ENCODE measurements at regions not wholly inside any gene's neighbourhood (a gene's known extent, or its start where the extent isn't known, plus 50 kb on each side); places are given as distances from the start of the nearest gene placed in this dataset.

DNA sequence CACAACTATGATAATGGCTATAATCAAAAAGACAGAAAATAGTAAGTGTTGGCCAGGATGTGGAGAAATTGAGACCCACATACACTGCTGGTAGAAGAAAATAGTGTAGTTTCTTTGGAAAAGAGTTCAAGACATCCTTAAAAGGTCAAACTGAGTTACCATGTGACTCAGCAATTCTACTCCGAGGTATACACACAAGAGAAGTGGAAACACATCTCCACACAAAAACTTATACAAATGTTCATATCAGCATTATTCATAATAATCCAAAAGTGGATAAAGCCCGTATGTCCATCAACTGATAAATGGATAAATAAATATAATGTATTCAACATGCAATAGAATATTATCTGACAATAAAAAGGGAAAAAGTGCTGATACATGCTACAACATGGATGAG, 532.2 kb downstream of the NR2F1-AS1 start:
- DNase-seq (ENCODE audit: extremely low read depth in 1 of 11, low read depth in 9 of 11, low spot score in 4 of 11): no peak

DNA sequence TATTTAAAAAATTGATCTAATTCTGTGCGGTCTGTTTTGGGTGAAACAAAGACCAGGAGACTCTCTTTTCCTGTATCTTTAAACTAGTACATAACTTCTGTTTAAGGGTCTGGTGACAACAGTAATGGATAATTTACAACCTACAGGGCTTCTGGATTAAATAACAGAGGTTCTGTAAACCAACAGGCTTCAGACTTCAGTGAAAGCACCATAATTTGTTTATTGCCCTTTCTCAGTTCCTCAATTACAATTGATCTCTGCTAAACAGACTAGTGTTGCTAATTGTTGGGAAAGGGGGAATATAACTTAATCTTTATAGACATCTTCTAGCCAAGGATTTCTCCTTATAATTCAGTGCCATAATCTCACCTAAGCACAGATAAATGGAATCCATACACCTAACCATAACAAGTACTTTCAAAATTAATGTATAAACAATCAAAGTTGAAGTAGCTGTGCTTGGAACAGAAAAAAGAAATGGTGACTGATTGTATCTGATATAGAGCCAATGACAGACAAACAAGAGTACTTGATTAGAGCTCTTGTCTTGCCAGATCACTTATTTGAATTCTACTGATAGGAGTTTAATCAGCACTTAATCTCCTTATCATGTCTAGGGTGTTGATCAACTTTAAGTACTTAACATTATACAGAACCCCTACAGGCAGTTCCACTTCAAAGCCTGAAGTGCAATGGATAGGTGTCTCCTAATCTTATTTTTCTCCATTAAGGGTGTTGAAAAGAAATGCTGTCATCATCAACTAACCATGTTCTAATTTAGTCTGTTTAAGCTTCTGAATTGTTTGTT, 536.0 kb downstream of the NR2F1-AS1 start:
- DNase-seq (ENCODE audit: extremely low read depth in 1 of 11, low read depth in 9 of 11, low spot score in 4 of 11): peak in 3 of 11 donors; percentile 15 to 28 (median 26)

DNA sequence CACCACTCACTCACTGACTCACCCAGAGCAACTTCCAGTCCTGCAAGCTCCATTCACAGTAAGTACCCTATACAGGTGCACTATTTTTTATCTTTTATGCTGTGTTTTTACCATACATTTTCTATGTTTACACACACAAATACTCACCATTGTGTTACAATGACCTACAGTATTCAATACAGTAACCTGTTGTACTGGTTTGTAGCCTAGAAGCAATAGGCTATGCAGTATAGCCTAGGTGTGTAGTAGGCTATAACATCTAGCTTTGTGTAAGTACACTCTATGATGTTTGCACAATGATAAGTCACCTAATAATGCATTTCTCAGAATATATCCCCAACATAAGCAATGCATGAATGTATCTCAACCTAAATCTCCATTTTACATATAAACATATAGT, 541.1 kb downstream of the NR2F1-AS1 start:
- no peak for DNase-seq (ENCODE audit: extremely low read depth in 1 of 11, low read depth in 9 of 11, low spot score in 4 of 11)

DNA sequence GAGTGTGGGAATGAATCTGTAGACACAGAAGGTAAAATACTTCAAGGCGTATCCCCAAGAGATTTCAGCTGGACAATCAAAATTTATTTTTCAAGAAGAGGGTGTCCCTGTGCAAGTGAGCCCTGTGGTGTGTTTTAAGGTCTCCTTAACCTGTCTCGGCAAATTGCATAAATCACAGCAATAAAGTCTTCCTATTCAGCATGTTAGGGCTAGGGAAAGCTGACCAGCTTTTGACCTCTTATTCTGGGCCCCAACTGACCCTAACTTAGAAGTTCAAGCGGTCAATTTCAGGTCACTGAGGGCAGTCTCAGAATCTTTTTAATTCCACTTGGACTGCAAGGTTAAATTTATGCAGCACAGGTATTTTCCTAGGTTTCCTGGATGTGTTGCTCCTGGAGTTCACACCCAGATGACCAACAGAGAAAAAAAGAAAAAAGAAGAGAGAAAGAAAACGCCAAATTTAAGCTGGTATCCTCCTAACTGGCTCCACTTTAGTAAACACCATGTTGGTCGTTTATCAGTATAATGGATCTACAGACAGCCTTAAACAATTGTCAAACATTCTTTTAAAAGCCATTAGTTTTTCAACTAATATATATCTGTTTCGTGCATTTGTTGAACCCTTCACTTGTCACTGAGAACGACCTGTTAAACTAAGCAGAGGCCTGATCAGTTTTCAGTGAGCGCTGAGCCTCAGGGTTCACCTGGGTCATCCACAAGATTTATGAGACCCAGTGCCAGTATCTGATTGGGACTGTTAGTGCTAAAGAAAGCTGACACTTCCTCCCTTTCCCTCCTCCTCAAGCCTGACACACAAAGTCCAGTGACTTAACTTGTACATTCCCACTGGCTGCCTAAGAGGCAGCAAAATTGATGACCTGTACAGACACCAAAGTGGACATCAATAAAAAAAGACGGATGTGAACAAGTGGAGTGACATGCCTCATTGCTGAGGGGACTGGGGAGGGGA, 546.1 kb downstream of the NR2F1-AS1 start:
- peak; percentile 53 to 89 (median 78) for DNase-seq (ENCODE audit: extremely low read depth in 1 of 11, low read depth in 9 of 11, low spot score in 4 of 11)

DNA sequence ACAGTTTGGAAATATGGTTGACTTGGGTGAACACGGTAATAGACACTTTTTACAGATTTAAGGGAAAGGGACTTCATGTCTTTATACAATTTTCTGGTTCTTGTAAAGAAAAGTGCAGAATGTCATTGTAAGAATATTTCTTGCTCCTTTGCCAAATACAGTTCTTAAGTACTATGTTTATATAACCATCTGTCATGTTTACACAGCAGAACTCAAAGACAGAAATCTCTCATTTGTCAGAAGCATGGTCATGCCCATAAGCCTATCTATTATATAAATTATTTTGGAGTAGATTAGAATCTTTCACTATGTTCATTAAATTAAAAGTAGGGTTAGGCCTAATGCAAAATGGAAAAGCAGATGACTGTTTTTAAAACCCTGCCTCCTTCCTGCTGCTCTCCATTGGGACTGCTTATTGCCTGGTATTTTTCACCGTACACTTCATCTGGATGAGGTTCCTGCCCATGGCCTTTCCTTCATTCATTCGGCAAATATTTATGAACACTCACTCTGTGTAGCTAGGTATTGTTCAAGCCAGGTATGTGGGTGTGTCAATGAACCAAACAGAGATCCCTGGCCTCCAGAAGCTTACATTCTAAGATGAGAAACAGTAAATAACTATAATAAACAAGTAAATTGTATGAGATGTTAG, 558.1 kb downstream of the NR2F1-AS1 start:
- no peak for DNase-seq (ENCODE audit: extremely low read depth in 1 of 11, low read depth in 9 of 11, low spot score in 4 of 11)

DNA sequence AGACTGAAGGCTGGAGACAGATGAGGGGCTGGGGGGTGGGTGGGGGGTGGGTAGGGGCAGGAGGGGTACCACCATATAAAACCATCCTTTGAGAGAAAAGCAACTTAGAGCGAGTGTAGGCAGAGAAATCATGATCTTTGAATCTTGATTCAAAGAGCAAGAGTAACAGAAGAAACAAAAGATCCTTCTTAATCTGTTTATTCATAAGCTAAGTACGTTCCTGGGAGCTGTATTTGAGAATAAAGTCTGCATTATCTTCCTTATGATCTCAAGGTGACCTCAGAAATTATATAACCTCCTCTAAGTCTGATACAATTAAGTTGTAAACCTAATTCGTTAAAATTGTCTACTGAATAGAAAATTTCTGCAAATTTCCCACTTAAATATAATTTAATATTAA, 558.8 kb downstream of the NR2F1-AS1 start:
- no peak for DNase-seq (ENCODE audit: extremely low read depth in 1 of 11, low read depth in 9 of 11, low spot score in 4 of 11)

DNA sequence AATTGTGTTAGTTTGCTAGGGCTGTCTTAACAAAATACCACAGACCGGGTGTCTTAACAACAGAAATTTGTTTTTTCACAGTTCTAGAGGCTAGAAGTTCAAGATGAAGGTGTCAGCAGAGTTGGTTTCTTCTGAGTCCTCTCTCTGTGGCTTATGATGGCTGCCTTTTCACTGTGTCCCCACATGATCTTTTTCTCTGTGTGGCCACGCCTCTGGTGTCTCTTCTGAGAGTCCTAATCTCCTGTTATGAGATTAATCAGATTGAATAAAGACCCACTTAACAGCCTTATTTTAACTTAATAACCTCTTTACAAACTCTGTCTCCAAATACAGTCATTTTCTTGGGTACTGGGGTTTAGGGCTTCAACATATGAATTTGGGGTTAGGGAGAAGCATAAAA, 561.1 kb downstream of the NR2F1-AS1 start:
- DNase-seq (ENCODE audit: extremely low read depth in 1 of 11, low read depth in 9 of 11, low spot score in 4 of 11): no peak

DNA sequence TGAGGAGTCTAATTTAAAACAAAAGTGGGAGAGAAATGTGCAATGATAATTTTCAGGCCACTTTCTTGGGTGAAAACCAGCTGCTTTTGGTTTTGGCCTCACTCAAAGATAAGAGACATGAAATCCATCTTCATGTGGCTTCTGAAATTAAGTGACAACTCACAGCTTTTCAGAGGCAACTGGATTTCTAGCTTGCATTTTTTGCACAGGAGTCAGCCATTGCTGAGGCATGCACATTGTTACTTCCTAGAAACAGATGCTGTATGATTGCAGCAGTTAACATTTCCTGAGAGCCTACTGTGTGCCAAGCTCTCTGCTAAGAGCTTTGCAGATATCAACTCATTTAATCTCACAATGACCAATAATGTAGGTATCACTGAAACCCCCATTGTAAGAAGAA, 562.6 kb downstream of the NR2F1-AS1 start:
- DNase-seq (ENCODE audit: extremely low read depth in 1 of 11, low read depth in 9 of 11, low spot score in 4 of 11): no peak

DNA sequence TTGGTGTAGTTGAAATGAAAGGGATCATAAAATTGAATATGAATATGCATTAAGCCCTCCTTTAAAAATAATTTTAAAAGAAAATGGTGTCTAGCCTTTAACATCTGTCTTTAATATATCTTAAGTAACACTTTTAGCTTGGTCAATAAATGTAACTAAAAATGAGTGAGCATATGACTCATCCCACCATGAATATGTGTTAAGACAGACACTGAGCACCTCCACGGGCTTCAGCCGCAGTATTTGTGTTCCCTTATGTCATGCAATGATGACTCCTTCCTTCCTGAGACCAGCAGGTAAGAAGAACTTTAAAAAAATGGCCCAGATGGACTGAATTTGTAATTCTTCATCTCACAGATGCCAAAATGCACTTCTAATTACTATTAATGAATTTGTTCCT, 563.2 kb downstream of the NR2F1-AS1 start:
- no peak for DNase-seq (ENCODE audit: extremely low read depth in 1 of 11, low read depth in 9 of 11, low spot score in 4 of 11)

DNA sequence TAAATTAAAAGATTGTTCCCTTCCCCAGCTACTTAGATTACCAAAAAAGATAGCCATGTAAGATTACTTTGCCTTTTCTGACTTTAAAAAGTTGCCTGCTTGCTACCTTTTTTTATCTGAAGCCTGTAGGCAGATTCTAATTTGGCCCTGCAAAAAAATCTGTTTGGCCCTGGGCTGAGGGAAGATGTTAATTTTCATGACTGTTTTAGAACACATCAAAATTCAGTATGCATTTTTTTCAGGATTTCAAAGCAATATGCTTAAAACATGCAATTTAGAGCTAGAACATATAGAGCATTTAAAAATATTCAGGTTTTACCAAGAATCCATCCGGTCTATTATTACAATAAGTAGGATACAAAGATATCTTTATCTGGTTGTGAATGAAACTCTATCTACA, 563.6 kb downstream of the NR2F1-AS1 start:
- DNase-seq (ENCODE audit: extremely low read depth in 1 of 11, low read depth in 9 of 11, low spot score in 4 of 11): no peak

DNA sequence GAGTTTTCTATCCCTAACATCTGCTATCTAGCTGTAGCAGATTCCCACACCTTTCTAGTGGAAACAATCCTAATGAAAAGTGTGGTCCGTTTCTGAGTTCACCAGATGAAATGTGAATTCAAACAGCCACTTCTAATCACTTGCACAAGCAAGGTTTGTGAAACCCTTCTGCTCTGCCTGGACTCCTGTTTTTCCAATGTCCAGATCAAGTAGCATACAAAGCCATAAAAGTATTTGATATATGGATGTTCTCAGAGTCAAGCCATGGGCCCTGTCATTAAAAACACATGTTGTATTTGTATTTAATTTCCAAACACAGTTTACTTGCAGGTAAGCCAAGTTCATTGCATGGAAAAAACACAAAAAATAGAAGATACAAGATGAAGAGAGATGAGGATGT, 570.4 kb downstream of the NR2F1-AS1 start:
- DNase-seq (ENCODE audit: extremely low read depth in 1 of 11, low read depth in 9 of 11, low spot score in 4 of 11): peak in 1 of 11 donors; percentile 16

DNA sequence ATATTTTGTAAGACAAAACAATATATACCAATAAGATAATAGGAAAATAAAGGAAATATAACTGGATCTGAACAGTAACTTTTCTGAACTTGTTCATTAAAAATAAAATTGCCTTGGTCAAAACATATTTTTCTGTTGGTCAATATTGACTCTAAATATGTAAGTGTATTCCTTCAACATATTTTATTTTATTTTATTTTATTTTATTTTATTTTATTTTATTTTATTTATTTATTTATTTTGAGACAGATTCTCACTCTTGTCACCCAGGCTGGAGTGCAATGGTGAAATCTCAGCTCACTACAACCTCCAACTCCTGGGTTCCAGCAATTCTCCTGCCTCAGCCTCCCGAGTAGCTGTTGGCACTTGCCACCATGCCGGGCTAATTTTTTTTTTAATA, 571.0 kb downstream of the NR2F1-AS1 start:
- no peak for DNase-seq (ENCODE audit: extremely low read depth in 1 of 11, low read depth in 9 of 11, low spot score in 4 of 11)

DNA sequence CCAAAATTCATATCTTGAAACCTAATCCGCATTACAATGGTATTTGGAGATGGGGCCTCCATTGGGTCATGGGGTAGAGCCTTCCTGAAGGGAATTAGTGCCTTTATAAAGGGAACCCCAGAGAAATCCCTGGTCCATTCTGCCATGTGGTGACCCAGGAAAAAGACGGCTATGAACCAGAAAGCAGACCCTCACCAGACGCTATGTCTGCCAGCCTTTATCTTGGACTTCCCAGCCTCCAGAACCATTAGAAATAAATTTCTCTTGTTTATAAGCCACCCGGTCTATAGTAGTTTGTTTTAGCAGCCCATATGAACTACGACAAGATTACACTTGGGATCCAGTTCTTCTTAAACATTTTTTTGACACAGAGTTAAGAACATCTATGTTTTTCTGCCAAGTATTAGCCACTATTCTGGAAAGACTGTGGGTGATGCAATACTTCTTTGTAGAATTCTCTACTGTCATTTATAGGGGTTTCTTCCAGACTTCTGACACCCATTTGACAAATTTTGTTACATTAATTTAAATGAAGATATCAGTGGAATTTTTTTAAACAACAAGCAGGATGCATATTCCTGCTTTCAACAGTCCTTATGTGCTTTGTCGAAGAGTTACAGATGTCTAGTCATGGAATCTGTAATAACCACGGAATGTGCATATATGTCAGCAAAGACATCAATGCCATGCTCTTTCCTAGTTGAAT, 572.4 kb downstream of the NR2F1-AS1 start:
- DNase-seq (ENCODE audit: extremely low read depth in 1 of 11, low read depth in 9 of 11, low spot score in 4 of 11): no peak

DNA sequence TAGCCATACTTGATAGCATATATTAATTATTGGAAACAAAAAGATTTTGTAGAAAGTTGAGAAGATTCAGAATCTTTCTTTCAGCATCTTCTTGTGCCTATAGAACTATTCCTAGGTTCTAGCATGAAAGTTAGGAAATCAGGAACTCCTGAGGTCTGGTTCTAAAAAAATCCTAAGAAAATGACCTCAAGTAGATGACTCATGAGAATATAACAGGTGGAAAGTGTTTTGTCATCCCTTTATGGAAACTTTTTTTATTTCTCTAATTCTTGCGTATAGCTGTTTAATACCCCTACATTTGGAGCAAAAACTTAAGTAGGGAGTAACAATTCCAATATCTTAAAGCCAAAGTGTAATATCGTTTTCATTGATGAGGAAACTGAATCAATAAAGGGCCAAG, 574.1 kb downstream of the NR2F1-AS1 start:
- no peak for DNase-seq (ENCODE audit: extremely low read depth in 1 of 11, low read depth in 9 of 11, low spot score in 4 of 11)

DNA sequence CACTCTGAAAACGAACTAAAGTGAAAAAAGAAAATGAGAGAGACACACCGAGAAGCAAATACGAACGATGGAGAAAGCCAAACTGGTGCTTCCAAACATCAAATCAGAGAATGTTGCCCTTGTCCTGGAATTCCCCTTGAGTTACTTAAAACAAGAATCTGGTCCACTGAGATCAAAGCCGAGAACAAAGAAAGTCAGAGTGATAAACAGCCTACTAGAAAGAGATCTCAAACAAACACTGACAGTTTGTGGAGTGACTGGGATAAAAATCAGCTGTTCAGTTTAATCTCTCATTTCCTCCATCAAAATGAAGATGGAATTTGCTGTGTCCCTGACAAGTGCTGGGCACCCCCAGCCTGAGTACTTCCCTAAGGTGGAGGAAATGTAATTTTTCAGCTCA, 582.6 kb downstream of the NR2F1-AS1 start:
- DNase-seq (ENCODE audit: extremely low read depth in 1 of 11, low read depth in 9 of 11, low spot score in 4 of 11): peak in 1 of 11 donors; percentile 13

DNA sequence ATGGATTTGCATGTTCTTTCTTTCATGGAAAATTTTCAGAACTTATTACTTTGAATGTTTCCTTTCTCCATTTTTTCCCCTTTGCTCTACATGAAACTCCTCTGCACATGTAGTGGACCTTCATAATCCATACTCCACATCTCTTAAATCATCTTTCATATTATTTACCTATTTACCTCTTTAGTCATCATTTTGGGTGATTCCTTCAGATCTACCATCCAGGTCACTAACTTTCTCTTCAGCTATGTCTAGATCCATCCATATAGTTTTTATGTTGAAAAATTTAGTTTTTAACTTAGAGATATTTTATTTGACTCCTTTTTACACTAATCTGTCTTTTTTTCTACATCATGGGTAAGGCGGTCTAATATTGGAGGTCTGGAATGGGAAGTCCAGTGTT, 586.6 kb downstream of the NR2F1-AS1 start:
- no peak for DNase-seq (ENCODE audit: extremely low read depth in 1 of 11, low read depth in 9 of 11, low spot score in 4 of 11)

DNA sequence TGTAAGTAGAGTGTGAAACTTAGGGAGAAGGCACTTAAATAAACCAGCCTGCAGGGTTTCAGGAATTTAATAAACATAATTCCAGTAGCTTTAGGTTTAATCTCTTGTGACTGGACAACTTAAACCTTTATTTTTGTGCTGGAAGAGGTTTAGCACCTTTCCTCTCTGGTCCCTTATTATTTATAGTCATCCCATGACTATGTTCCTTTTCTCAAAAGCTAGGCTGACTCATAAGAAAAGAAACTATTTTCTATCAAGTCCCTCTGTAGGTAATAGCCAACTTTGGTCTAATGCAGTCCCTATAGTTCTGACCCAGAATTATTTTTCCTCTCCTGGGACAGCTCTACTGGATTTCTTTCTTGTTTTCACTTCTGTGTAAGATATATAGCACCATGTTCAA, 588.9 kb downstream of the NR2F1-AS1 start:
- DNase-seq (ENCODE audit: extremely low read depth in 1 of 11, low read depth in 9 of 11, low spot score in 4 of 11): no peak

DNA sequence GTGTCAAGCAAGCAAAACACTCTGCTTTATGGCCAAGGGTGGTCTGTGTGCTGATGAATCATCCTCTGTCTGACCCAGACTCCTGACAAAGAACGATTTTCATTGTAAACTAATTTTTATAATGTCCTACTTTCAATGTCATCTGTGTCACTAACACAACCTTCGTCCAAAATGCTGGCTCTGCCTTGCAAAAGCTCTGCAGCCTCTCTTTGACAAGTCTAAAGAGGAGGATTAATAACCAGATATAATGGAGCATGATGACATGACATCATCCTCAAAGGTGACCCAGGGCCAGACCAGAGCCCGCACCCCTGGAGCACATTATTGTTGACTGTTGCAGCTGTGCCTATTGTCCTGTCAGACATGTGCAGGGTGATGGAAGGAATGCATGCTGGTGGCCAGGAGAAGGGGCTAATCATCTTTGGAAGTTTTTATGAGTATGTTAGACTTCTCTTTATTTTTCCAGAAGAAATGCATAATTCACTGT, 589.4 kb downstream of the NR2F1-AS1 start:
- peak in 5 of 11 donors; percentile 44 to 61 (median 55) for DNase-seq (ENCODE audit: extremely low read depth in 1 of 11, low read depth in 9 of 11, low spot score in 4 of 11)

DNA sequence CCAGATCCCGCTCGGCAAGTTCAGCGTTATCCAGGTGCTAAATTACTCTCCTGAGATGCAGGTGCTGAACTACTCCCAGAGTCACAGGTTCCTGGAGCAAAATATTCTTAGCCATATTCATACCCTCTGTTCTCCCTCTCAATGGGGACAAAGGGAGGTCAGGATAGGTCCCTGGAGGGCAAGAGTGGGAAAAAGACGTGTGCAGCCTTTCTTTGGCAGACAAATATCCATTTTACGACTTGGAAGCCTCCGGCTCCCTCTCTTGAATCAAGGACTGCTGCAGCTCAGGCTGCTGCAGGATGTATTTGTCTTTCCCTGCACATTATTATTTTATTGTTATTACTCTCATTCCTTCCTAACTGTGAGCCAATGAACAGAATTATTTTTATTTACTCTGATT, 590.2 kb downstream of the NR2F1-AS1 start:
- DNase-seq (ENCODE audit: extremely low read depth in 1 of 11, low read depth in 9 of 11, low spot score in 4 of 11): peak in 1 of 11 donors; percentile 8

Data from renal cortex interstitium (tissue), 11 donors.